ENCODE measurements at regions not wholly inside any gene's neighbourhood (a gene's known extent, or its start where the extent isn't known, plus 50 kb on each side); places are given as distances from the start of the nearest gene placed in this dataset.

DNA sequence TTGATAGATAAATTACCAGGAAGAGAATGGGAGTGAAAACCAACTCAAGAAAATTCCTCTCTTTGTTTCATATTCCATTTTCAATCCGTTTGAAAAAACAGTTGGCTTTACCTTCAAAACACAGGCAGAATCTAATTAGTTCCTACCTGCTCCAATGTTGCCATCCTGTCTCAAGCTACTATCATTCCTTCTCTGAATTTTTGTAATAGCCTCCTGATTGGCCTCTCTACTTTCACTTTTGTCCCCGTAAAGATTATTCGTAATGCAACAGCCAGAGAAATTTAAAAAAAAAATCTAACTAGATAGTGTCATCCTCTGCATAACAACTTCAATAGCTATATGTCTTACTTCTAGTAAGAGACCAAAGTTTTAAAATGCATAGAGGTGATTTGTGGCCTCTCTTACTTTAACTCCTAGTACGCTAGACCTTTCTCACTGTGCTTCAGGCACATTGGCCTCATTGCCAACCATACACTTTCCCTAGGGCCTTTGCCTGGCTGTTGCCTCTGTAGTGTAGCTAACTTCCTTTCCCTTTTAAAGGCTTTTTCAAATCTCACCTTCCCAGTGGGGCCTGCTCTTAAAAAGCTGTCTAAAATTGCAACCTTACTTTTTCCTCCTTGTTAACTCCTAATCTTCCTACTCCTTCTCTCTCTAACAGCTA, 311.3 kb upstream of the GRIN3A start:
- no peak for DNase-seq (ENCODE audit: low read depth)
- TF ChIP-seq, protein P1, sequence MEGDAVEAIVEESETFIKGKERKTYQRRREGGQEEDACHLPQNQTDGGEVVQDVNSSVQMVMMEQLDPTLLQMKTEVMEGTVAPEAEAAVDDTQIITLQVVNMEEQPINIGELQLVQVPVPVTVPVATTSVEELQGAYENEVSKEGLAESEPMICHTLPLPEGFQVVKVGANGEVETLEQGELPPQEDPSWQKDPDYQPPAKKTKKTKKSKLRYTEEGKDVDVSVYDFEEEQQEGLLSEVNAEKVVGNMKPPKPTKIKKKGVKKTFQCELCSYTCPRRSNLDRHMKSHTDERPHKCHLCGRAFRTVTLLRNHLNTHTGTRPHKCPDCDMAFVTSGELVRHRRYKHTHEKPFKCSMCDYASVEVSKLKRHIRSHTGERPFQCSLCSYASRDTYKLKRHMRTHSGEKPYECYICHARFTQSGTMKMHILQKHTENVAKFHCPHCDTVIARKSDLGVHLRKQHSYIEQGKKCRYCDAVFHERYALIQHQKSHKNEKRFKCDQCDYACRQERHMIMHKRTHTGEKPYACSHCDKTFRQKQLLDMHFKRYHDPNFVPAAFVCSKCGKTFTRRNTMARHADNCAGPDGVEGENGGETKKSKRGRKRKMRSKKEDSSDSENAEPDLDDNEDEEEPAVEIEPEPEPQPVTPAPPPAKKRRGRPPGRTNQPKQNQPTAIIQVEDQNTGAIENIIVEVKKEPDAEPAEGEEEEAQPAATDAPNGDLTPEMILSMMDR (IDR thresholded peaks at IDR 0.05; ENCODE audit: control insufficient read depth, insufficient read depth, low read depth, low read length, missing control alignments), result no peak
- H3K4me3 ChIP-seq (ENCODE audit: control insufficient read depth, low read depth, low read length), result no peak overlapping the region

DNA sequence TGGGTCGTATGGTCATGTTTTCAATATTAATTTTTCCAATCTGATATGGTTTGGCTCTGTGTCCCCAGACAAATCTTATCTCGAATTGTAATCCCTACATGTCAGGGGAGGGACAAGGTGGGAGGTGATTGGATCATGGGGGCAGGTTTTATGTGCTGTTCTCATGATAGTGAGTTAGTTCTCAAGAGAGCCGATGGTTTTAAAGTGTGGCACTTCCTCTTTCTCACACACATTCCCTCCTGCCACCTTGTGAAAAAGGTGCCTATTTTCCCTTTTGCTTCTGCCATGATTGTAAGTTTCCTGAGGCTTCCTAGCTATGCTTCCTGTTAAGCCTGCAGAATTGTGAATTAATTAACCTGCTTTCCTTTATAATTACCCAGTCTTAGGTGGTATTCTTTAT, 309.1 kb upstream of the GRIN3A start:
- TF ChIP-seq, protein P1 (IDR thresholded peaks at IDR 0.05; ENCODE audit: control insufficient read depth, insufficient read depth, low read depth, low read length, missing control alignments), result no peak
- H3K4me3 ChIP-seq (ENCODE audit: control insufficient read depth, low read depth, low read length), result no peak overlapping the region
- no peak for DNase-seq (ENCODE audit: low read depth)

DNA sequence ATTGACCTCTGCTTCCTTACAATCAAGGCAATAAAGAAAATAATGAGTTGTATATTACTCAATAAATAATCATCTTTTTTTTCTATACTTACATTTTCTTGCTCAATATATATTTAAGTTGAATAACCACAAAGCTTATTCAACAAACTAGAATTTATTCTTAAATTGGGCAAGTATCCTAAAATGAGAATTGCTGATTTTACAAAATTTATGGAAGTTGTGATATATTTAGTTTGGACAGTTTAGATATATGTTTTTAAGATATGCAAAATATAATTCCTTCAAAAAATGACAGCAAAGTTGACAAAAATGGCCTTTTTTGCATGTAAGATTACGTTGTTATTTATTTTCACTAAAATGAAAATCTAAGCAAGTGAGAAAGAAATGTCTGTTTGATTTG, 305.7 kb upstream of the GRIN3A start:
- TF ChIP-seq, protein P1 (IDR thresholded peaks at IDR 0.05; ENCODE audit: control insufficient read depth, insufficient read depth, low read depth, low read length, missing control alignments), result no peak
- no peak overlapping the region for H3K4me3 ChIP-seq (ENCODE audit: control insufficient read depth, low read depth, low read length)
- DNase-seq (ENCODE audit: low read depth), result no peak

DNA sequence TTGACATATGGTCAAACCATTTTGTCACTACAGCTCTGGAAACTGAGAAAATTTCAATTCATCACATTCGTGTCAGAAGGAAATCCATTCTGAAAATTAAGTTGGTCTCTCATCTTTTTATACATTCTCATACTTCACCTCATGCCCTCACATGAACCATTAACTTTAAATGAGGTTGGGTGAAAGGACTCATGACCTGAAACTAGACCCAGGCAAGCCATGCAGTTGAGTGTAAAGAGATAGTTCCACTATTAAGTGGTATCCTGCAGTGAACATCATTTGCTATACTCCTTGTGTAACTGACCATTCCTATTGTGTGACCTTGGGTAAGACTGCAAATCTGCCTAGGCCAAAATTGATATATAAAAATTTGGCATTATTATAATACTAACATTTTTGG, 299.6 kb upstream of the GRIN3A start:
- H3K4me3 ChIP-seq (ENCODE audit: control insufficient read depth, low read depth, low read length), result no peak overlapping the region
- TF ChIP-seq, protein P1 (IDR thresholded peaks at IDR 0.05; ENCODE audit: control insufficient read depth, insufficient read depth, low read depth, low read length, missing control alignments), result no peak
- no peak for DNase-seq (ENCODE audit: low read depth)

DNA sequence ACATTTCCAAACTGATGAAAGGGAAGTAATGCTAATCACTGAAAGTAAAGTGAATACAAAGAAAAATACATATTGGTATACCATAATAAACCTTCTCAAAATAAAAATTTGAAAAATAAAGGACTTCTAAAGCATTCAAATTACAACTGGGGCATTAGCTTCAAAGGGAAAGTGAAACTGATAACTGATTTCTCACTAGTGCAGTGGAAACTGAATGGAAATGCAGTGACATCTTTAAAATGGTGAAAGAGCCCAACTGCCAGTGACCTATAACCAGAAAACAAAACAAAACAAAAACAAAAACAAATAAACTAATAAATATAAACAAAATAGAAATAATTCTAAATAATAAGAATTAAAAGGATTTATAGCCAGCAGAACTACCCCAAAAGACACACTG, 297.5 kb upstream of the GRIN3A start:
- DNase-seq (ENCODE audit: low read depth), result no peak
- H3K4me3 ChIP-seq (ENCODE audit: control insufficient read depth, low read depth, low read length), result no peak overlapping the region

DNA sequence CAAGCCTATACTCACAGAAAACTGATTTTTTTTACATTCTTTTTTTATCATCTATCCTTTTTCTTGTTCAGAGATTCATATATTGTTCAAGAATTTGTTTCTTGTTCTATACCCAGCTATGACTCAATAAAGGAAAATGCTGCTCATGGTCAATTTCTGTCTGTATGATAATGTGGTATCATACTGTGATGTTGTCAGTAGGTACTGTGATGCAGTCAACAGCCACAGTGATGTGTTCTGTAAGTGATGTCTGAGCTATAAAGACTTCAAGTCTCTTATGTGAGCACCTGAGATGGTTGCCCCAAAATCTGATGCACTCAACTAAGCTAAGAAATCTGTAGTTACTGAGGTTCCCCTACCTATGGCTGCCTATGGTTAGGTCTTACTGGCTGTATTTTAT, 294.2 kb upstream of the GRIN3A start:
- H3K4me3 ChIP-seq (ENCODE audit: control insufficient read depth, low read depth, low read length), result no peak overlapping the region
- TF ChIP-seq, protein P1 (IDR thresholded peaks at IDR 0.05; ENCODE audit: control insufficient read depth, insufficient read depth, low read depth, low read length, missing control alignments), result no peak
- no peak for DNase-seq (ENCODE audit: low read depth)

More for the DNA sequence above, 297.5 kb upstream of the GRIN3A start:
- TF ChIP-seq, protein P1 (IDR thresholded peaks at IDR 0.05; ENCODE audit: control insufficient read depth, insufficient read depth, low read depth, low read length, missing control alignments), result no peak
